Fibroblast of skin of left biceps (primary cell): ENCODE measurements at regions not wholly inside any gene's neighbourhood (a gene's known extent, or its start where the extent isn't known, plus 50 kb on each side); places are given as distances from the start of the nearest gene placed in this dataset.

Experiments used
- DNase-seq, 2 experiments: peaks; one replicate each; pipeline ENCODE4 v3.0.0-alpha.2; 2013; ENCODE audit warnings: low read depth in 2 of 2

DNA sequence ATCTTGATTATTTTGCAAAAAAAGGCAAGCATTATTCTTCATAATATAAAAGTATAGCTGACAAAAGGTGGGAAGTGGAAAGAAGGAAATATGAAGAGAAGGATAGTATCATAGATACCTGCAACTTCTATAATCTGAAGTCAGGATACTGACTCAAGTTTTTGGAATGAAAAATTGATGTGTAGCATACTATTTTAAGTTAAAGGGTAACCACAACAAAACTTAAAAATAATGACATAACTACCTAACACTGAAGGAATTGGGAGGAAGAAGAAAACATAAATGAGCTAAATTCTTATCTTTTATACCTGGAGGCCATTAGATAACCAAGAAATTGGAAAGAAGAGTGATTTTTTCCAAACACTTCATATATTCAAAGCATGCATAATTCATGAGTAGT is 51.8 kb upstream of the TLE1 start:
- DNase-seq: no peak

- no peak for DNase-seq
These were observed 58.7 kb upstream of the TLE1 start for GRCh38 chr9:81748091-81748490.

DNA sequence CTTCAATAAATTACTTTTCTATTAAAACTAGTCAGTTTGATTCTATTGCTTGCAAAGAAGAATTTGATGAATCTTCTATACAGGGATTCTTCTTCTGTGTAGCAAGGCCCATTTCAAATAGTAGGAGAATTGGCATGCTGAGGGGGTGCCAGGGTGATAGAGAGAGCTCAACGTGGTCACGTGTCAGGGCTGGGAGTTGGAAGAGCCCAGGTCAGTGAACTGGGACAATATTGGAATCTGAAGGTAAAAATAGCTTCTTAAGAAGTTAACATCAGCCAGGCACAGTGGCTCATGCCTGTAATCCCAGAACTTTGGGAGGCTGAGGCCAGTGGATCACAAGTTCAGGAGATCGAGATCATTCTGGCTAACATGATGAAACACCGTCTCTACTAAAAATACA is 64.1 kb upstream of the TLE1 start:
- DNase-seq: no peak

DNA sequence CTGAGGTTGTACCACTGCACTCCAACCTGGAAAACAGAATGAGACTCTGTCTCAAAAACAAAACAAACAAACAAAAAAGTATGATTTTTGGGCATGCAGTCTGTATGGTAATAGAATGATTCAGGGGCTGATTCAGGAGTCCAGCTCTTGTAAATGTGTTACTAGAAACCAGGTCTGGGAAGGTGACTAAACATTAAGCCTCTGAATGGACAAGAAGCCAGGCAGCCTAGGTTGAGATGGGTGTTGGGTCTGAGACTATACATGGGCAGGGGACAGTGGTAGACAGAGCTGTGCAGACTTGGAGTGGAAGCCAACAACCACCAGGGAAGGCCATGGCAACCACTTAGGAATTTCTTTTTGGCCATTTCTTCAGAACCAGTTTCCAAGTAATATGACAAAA is 64.9 kb upstream of the TLE1 start:
- no peak for DNase-seq

GRCh38 chr9:81755721-81756120 is 66.4 kb upstream of the TLE1 start:
- no peak for DNase-seq

DNA sequence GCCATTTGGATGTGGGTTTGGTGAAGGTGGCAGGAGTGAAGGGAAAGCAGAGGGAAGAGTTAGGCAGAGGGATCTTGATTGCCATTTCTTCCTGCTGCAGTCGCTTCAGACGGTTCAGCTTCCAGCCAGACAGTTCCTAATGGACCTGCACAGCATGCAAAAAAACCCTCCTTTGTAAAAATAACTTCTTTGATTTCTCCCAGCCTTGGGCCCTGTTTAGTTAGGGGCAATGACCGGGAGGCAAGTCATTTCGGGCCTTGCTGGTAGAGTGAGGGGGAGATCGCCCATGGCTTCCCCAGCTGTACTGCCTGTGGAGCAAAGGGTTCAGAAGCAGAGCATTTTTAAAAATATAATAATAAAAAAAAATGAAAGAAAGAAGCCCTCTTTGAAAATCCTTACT is 67.2 kb upstream of the TLE1 start:
- DNase-seq: no peak

GRCh38 chr9:81758123-81758797 is 68.9 kb upstream of the TLE1 start:
- DNase-seq: no peak

DNA sequence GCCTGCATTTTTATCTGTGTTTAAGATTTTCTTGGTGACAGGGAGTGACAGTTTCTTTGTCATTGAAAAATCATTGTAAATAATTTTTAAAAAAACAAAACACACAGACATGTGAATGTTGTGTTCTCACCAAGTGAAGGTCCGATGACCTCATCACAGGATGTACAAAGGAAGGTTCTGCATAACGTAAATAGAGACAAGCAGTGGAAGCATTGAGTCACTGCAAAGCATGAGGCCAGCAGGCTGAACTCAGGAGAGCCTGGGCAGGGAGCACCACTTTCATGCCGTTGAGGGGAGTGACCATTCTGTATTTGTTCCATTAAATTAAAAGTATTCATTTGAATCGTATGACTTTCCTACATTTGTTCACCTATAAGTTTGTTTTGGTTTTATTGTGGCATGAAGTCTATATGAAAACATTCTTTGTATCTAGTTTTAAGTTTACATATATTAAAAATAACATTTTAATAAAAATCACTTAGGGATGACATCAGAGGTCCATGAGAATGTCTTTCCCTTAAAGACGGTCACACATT is 70.4 kb upstream of the TLE1 start:
- peak; percentile 24 to 25 for DNase-seq

- no peak for DNase-seq
These were observed 78.6 kb upstream of the TLE1 start for GRCh38 chr9:81767921-81768320.

GRCh38 chr9:81771571-81771970 is 82.2 kb upstream of the TLE1 start:
- DNase-seq: no peak

DNA sequence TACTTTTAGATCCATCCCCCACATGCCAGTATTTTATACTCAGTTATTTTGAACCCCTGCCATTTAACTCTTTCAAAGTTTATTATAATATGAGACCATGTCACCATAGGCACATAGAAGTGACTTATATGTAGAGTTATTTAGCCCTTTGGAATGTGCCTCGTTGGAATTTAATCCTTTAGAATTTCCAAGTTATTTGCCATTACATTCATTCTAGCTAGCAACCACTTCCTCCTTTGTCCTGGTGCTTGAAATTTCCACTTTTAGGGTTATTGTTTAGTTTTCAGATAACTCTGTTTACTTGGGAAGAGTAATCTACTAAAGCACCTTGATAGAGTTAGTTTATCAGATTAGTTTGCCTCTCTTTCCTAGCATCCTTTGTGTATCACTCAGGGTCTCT is 82.8 kb upstream of the TLE1 start:
- DNase-seq: peak; percentile 25 to 38

- DNase-seq: no peak
These were observed 87.0 kb upstream of the TLE1 start for GRCh38 chr9:81776390-81776789.

GRCh38 chr9:81776834-81777233 is 87.5 kb upstream of the TLE1 start:
- DNase-seq: no peak

GRCh38 chr9:81777482-81777881 is 88.1 kb upstream of the TLE1 start:
- no peak for DNase-seq

DNA sequence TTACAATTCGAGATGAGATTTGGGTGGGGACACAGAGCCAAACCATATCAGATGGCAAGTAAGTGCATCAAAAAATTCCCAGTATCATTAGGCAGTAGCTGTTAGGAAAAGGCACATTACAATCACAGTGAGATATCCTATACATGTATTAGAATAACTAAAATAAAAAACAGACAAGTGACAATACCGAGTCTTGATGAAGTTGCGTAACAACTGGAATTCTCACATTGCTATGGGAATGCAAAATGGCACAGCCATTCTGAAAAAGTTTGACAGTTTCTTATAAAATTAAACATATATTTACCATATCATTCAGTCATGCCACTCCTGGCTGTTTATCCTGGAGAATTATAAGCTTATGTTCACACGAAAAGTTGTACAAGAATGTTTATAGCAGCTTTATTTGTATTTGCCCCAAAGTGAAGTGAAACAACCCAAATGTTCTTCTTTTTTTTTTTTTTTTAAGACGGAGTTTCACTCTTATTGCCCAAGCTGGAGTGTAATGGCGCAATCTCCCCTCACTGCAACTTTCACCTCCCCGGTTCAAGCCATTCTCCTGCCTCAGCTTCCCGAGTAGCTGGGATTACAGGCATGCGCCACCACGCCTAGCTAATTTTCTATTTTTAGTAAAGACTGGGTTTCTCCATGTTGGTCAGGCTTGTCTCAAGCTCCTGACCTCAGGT is 93.1 kb upstream of the TLE1 start:
- DNase-seq: no peak

- DNase-seq: peak; percentile 93 to 94
These were observed 98.6 kb upstream of the TLE1 start for GRCh38 chr9:81787747-81788632.

DNA sequence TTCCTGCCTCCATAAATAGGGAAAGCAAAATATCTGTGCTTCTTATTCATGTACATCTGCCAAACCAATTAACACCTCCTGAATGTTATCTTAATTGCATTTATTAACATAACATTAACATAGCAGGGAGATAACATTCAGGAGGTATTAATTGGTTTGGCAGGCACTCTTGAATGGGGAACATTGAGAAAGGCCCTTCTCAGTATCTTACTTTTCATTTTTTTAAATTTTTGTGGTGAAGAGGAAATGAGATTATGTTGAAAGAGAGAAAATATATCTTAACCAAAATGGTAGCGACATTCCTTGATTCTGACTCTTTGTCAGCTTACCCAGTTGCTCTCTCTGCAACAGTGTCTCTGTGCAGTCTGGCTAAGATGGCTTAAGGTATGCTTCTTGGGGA is 100.4 kb upstream of the TLE1 start:
- DNase-seq: peak; percentile 60 to 65

- DNase-seq: no peak
These were observed 100.8 kb upstream of the TLE1 start for GRCh38 chr9:81790166-81790565.

DNA sequence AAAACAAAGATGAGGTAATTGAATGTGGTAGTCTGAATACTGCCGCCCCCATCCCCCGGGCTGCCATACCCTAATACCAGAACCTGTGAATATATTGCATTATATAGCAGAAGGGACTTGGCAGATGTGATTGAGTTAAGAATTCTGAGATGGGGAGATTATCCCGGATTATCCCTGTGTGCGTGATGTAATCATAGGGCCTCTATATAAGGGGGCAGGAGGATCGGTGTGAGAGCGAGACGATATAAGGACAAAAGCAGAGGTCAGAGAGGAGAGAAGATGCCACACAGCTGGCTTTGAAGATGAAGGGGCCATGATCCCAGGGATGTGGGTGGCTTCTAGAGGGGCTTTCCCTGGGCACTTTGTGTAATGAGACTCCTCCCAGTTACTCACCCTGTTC is 101.7 kb upstream of the TLE1 start:
- no peak for DNase-seq

DNA sequence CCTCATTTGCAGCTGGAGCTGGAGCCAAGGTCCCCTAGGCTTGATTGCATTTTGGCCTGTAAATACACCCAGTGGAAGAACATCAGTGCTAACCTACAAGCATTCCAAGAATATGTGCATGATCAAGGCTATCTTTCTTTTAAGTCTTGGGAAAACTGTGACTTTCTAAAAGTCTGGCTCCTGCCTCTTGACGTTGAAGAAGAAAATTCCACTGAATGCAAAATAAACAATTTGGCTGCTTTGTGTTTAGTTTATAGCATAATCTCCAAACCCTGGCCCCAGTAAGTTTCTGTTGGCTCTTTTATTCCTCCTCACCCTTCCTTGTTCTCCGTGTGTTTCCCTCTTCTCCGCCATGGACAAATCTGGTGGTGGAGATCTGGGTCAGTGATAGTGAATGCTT is 109.3 kb upstream of the TLE1 start:
- no peak for DNase-seq

- no peak for DNase-seq
These were observed 111.8 kb upstream of the TLE1 start for GRCh38 chr9:81801190-81801589.

GRCh38 chr9:81804306-81804705 is 115.0 kb upstream of the TLE1 start:
- DNase-seq: no peak
